HepG2 (cell line): ENCODE measurements at regions not wholly inside any gene's neighbourhood (a gene's known extent, or its start where the extent isn't known, plus 50 kb on each side); places are given as distances from the start of the nearest gene placed in this dataset.

Source experiments
- ATAC-seq: fragments of 200-7000 bp; cut with Tn5 transposase; 3 replicates; pipeline ENCODE4 v1.9.1; 2020; ENCODE audit warnings: mild to moderate bottlenecking, moderate library complexity
- BruUV-seq: library from RNA; stranded (reverse); fragments of 400-500 nt; replicated peaks from 2 replicates; lab custom pipeline; 2021; lab: Mats Ljungman, UMichigan
- CTCF ChIA-PET: fragments of 300-600 bp; formaldehyde crosslinking; extraction: SDS; loops from one replicate; lab custom pipeline; 2021; ENCODE audit warnings: low total read pairs, inconsistent platforms, low intra/inter-chr PET ratio; lab: Yijun Ruan, JAX
- POLR2A ChIA-PET: fragments of 350-600 bp; sonication (Branson Sonifier 250); formaldehyde crosslinking; loops from one replicate; lab custom pipeline; 2020; ENCODE audit warnings: antibody characterized with exemption, inconsistent platforms; lab: Yijun Ruan, JAX
- DNase-seq: peaks from one replicate; pipeline ENCODE4 v3.0.0-alpha.2; 2015; ENCODE audit warnings: low spot score
- FAIRE-seq: peaks from 3 replicates; lab custom pipeline; 2011; peaks lifted over from hg19 to GRCh38; lab: Jason Lieb, UNC
- H2AFZ ChIP-seq: one replicate; pipeline ENCODE4 v1.6.1; 2011; ENCODE audit warnings: low read length, inconsistent platforms
- H3K27ac ChIP-seq: fragments of 300-600 bp; 3 replicates; pipeline ENCODE4 v1.8.0; 2011; ENCODE audit warnings: mixed run types, mild to moderate bottlenecking, mixed read lengths, low read length, inconsistent platforms; ENCODE audit not compliant: insufficient read depth; ENCODE audit errors: extremely low read length
- H3K27me3 ChIP-seq, 2 experiments: fragments of 200-600 bp in 1 of 2; 2 replicates in 1 of 2; 3 replicates in 1 of 2; pipeline versions ENCODE4 v1.6.0 to v1.8.0; 2011; ENCODE audit warnings: low read length in 2 of 2, mild to moderate bottlenecking in 2 of 2, moderate library complexity in 2 of 2, inconsistent platforms in 1 of 2; ENCODE audit not compliant: insufficient read depth in 2 of 2, control insufficient read depth in 1 of 2
- H3K36me3 ChIP-seq, 2 experiments: fragments of 200-600 bp in 1 of 2; replicated peaks in 1 of 2; 2 replicates in 1 of 2; 3 replicates in 1 of 2; pipeline versions ENCODE4 v1.5.1 to v1.8.0; 2011; ENCODE audit warnings: low read length in 2 of 2, inconsistent platforms in 1 of 2; ENCODE audit not compliant: insufficient read depth in 2 of 2, control insufficient read depth in 1 of 2
- H3K4me1 ChIP-seq: 2 replicates; pipeline ENCODE4 v1.5.1; 2012; ENCODE audit warnings: low read length, inconsistent platforms; ENCODE audit not compliant: insufficient read depth
- H3K4me2 ChIP-seq: 2 replicates; pipeline ENCODE4 v1.6.0; 2011; ENCODE audit warnings: low read depth, low read length, inconsistent platforms
- H3K4me3 ChIP-seq, 3 experiments: fragments of 200-600 bp in 1 of 3; sonication (generic), shearing (Covaris generic) in 1 of 3; replicated peaks in 1 of 3; 2 replicates each; pipeline ENCODE4 v1.5.1; 2011 to 2016; ENCODE audit warnings: low read length in 3 of 3, inconsistent platforms in 2 of 3, low read depth in 2 of 3, mild to moderate bottlenecking in 2 of 3, control low read depth in 1 of 3, mixed read lengths in 1 of 3; ENCODE audit not compliant: insufficient read depth in 1 of 3
- H3K79me2 ChIP-seq: one replicate; pipeline ENCODE4 v1.6.1; 2011; ENCODE audit warnings: low read length, inconsistent platforms; ENCODE audit not compliant: insufficient read depth
- H3K9ac ChIP-seq: 2 replicates; pipeline ENCODE4 v1.6.0; 2011; ENCODE audit warnings: mild to moderate bottlenecking, low read depth, low read length, inconsistent platforms; ENCODE audit not compliant: insufficient read depth
- H3K9me3 ChIP-seq: 2 replicates; pipeline ENCODE4 v1.5.1; 2012; ENCODE audit warnings: mild to moderate bottlenecking, low read length
- H4K20me1 ChIP-seq: 2 replicates; pipeline ENCODE4 v1.6.0; 2011; ENCODE audit warnings: inconsistent platforms, mild to moderate bottlenecking, low read length, moderate library complexity; ENCODE audit not compliant: insufficient read depth
- GMEB2 ChIP-seq: IDR thresholded peaks from 2 replicates; pipeline ENCODE4 v1.6.1; 2016; ENCODE audit warnings: missing biosample characterization, missing genetic modification reagents, low read depth
- JUN ChIP-seq: sonication (generic); formaldehyde crosslinking; IDR thresholded peaks from 2 replicates; pipeline ENCODE4 v1.4.0; 2020; ENCODE audit warnings: mild to moderate bottlenecking, missing genetic modification reagents
- PAF1 ChIP-seq: IDR thresholded peaks from 2 replicates; pipeline ENCODE4 v1.6.1; 2016; ENCODE audit warnings: missing genetic modification reagents, missing compliant biosample characterization
- PAWR ChIP-seq: sonication (generic); formaldehyde crosslinking; IDR thresholded peaks from 2 replicates; pipeline ENCODE4 v1.4.0; 2020; ENCODE audit warnings: missing genetic modification reagents, mild to moderate bottlenecking, borderline replicate concordance
- POLR2G ChIP-seq: fragments of 200-400 bp; formaldehyde crosslinking; IDR thresholded peaks from 2 replicates; pipeline ENCODE4 v1.6.1; 2018; ENCODE audit warnings: mild to moderate bottlenecking, low read depth, low read length, moderate library complexity
- RAD51 ChIP-seq: fragments of 450-650 bp; IDR thresholded peaks from 2 replicates; pipeline ENCODE4 v1.6.1; 2016; ENCODE audit warnings: borderline replicate concordance
- SIN3A ChIP-seq: IDR thresholded peaks from 2 replicates; pipeline ENCODE4 v1.6.1; 2011; ENCODE audit warnings: low read depth, mild to moderate bottlenecking, control low read depth, low read length, borderline replicate concordance
- STAT5B ChIP-seq: sonication (generic); formaldehyde crosslinking; IDR thresholded peaks from 2 replicates; pipeline ENCODE4 v1.4.0; 2020; ENCODE audit warnings: missing genetic modification reagents
- TARDBP ChIP-seq: sonication (generic); formaldehyde crosslinking; IDR thresholded peaks from 2 replicates; pipeline ENCODE4 v1.8.0; 2022; ENCODE audit warnings: mild to moderate bottlenecking, missing genetic modification reagents
- TEAD2 ChIP-seq: sonication (generic); formaldehyde crosslinking; IDR thresholded peaks from 2 replicates; pipeline ENCODE4 v1.9.0; 2021; ENCODE audit warnings: missing genetic modification reagents
- ZBTB1 ChIP-seq: sonication (generic); formaldehyde crosslinking; IDR thresholded peaks from 2 replicates; pipeline ENCODE4 v1.4.0; 2020; ENCODE audit warnings: missing genetic modification reagents, borderline replicate concordance
- ZNF335 ChIP-seq: sonication (generic); formaldehyde crosslinking; IDR thresholded peaks from 2 replicates; pipeline ENCODE4 v1.4.0; 2020; ENCODE audit warnings: missing genetic modification reagents
- ZNF430 ChIP-seq: sonication (generic); formaldehyde crosslinking; IDR thresholded peaks from 2 replicates; pipeline ENCODE4 v1.9.0; 2021; ENCODE audit warnings: mild to moderate bottlenecking, missing genetic modification reagents
- ZNF577 ChIP-seq: sonication (generic); formaldehyde crosslinking; IDR thresholded peaks from 2 replicates; pipeline ENCODE4 v1.4.0; 2020; ENCODE audit warnings: mild to moderate bottlenecking, low read depth, missing genetic modification reagents, borderline replicate concordance
- ZNF761 ChIP-seq: sonication (generic); formaldehyde crosslinking; conservative IDR thresholded peaks from 2 replicates; pipeline ENCODE4 v1.4.0; 2020; ENCODE audit warnings: mild to moderate bottlenecking, missing genetic modification reagents
- WGBS: methylation state at CpG from one replicate; pipeline ENCODE4 v1.1.6; 2017; ENCODE audit warnings: low lambda C conversion rate; 5-methylcytosine and 5-hydroxymethylcytosine counted together
- in situ Hi-C: cut with HindIII; loops from 2 replicates; pipeline ENCODE4 v1.10.0; 2017; ENCODE audit warnings: low pct_unique_long_range_greater_than_20kb; ENCODE audit not compliant: extremely low pct_ligation_motif_present
- intact Hi-C: fragments of 100-400 bp; cut with micrococcal nuclease; formaldehyde crosslinking; loops from one replicate; pipeline ENCODE4 v1.10.0; 2022; ENCODE audit not compliant: unreplicated experiment

GRCh38 chr13:28551498-28551895 is 56.6 kb upstream of the FLT1 start:
- Histone ChIP-seq H3K36me3 (no peaks in the 10 kb centered on the region), H3K79me2 (no peaks in the 10 kb centered on the region), H3K4me3 (no peak overlapping the region), H3K27ac (no peak overlapping the region), H3K4me1 (no peaks in the 10 kb centered on the region), H2AFZ (no peak overlapping the region), H3K9ac (no peak overlapping the region), H4K20me1 (no peaks in the 10 kb centered on the region), H3K4me2 (no peak overlapping the region), H3K27me3 (peaks cover 0 to 11% of the 10 kb centered on the region in 2 experiments; a peak in 2 of 5 replicates), H3K9me3 (no peaks in the 10 kb centered on the region)
- WGBS = 27% methylated on average over 2 of the region's 2 CpGs
- no peak for DNase-seq
- POLR2A ChIA-PET = no interaction called here
- no peak for ATAC-seq
- CTCF ChIA-PET = no interaction called here
- in situ Hi-C loops = no loop called here
- TF ChIP-seq ZNF761 (no peak), TARDBP (no peak), ZNF577 (CRISPR knock-in tag) (no peak), POLR2G (no peak), ZNF430 (CRISPR knock-in tag) (no peak), ZNF335 (no peak), PAWR (CRISPR knock-in tag) (no peak), RAD51 (no peak), TEAD2 (CRISPR knock-in tag) (no peak), STAT5B (CRISPR knock-in tag) (no peak)
- no peak for FAIRE-seq
- intact Hi-C loops = no loop called here
- BruUV-seq = no TSS peak

GRCh38 chr13:28550721-28551497 is 56.0 kb upstream of the FLT1 start:
- H3K9ac ChIP-seq = no peak overlapping the region
- H3K9me3 ChIP-seq = no peaks in the 10 kb centered on the region
- intact Hi-C loops = no loop called here
- no peak for DNase-seq
- no TSS peak for BruUV-seq
- ATAC-seq = no peak
- CTCF ChIA-PET = no interaction called here
- H3K4me3 ChIP-seq = no peak overlapping the region
- POLR2A ChIA-PET = no interaction called here
- H3K36me3 ChIP-seq = no peaks in the 10 kb centered on the region
- H3K27ac ChIP-seq = no peak overlapping the region
- no peak overlapping the region for H3K4me2 ChIP-seq
- H3K79me2 ChIP-seq = no peaks in the 10 kb centered on the region
- FAIRE-seq = no peak
- TF ChIP-seq PAF1 (CRISPR knock-in tag) (no peak), ZBTB1 (CRISPR knock-in tag) (no peak), SIN3A (no peak), GMEB2 (CRISPR knock-in tag) (no peak), JUN (CRISPR knock-in tag) (no peak)
- H2AFZ ChIP-seq = no peak overlapping the region
- peaks cover 0 to 11% of the 10 kb centered on the region in 2 experiments; a peak in 2 of 5 replicates for H3K27me3 ChIP-seq
- H3K4me1 ChIP-seq = no peaks in the 10 kb centered on the region
- in situ Hi-C loops = no loop called here
- no peaks in the 10 kb centered on the region for H4K20me1 ChIP-seq
- 8% methylated on average over 7 of the region's 7 CpGs for WGBS
